Vagina (tissue), 2 donors: ENCODE measurements at regions not wholly inside any gene's neighbourhood (a gene's known extent, or its start where the extent isn't known, plus 50 kb on each side); places are given as distances from the start of the nearest gene placed in this dataset.

ENCODE experiments used
- DNase-seq, 2 donors: peaks; one replicate each; pipeline ENCODE4 v3.0.0-alpha.2; 2017; ENCODE audit errors: extremely low spot score in 2 of 2
- H3K27ac ChIP-seq: fragments of 200-600 bp; sonication (generic); one replicate; pipeline ENCODE4 v1.5.1; 2019
- H3K27me3 ChIP-seq: fragments of 200-600 bp; sonication (generic); one replicate; pipeline ENCODE4 v1.5.1; 2019
- H3K36me3 ChIP-seq, 2 donors: fragments of 200-600 bp; sonication (generic); one replicate each; pipeline ENCODE4 v1.5.1; 2017 to 2019
- H3K4me1 ChIP-seq: fragments of 200-600 bp; sonication (generic); one replicate; pipeline ENCODE4 v1.5.1; 2019
- H3K4me3 ChIP-seq, 2 donors: fragments of 200-600 bp; sonication (generic); 1 replicate in 1 of 2; 2 replicates in 1 of 2; pipeline ENCODE4 v1.5.1; 2016 to 2019
- H3K9me3 ChIP-seq: fragments of 200-600 bp; sonication (generic); one replicate; pipeline ENCODE4 v1.5.1; 2019
- CTCF ChIP-seq, 3 experiments: fragments of 450-650 bp in 2 of 3; fragments of 200-600 bp in 1 of 3; sonication (generic) in 1 of 3; IDR thresholded peaks; one replicate each; pipeline ENCODE4 v1.5.1; 2017 to 2019; ENCODE audit warnings: antibody characterized with exemption in 3 of 3, mild to moderate bottlenecking in 2 of 3, moderate library complexity in 2 of 3
- POLR2A ChIP-seq, 2 donors: fragments of 450-650 bp; IDR thresholded peaks; one replicate each; pipeline ENCODE4 v1.6.1; 2017; ENCODE audit warnings: antibody characterized with exemption in 2 of 2, mild to moderate bottlenecking in 2 of 2, moderate library complexity in 2 of 2
- POLR2AphosphoS5 ChIP-seq, 2 donors: sonication (generic); formaldehyde crosslinking; IDR thresholded peaks; one replicate each; pipeline ENCODE4 v1.9.0; 2017; ENCODE audit warnings: antibody characterized with exemption in 2 of 2, mild to moderate bottlenecking in 2 of 2, low read depth in 1 of 2; ENCODE audit not compliant: insufficient read depth in 1 of 2
- intact Hi-C: fragments of 100-400 bp; cut with DNase I; formaldehyde crosslinking; loops from one replicate; pipeline ENCODE4 v1.15.1; 2023

GRCh38 chr3:15976524-15976923, 178.7 kb upstream of the ANKRD28 start:
- intact Hi-C loops, result no loop called here
- DNase-seq, result no peak
- Histone ChIP-seq H3K9me3 (no peaks in the 10 kb centered on the region), H3K27me3 (no peaks in the 10 kb centered on the region), H3K36me3 (no peaks in the 10 kb centered on the region), H3K4me3 (no peak overlapping the region), H3K27ac (no peak overlapping the region), H3K4me1 (no peaks in the 10 kb centered on the region)
- TF ChIP-seq POLR2AphosphoS5 (IDR thresholded peaks at IDR 0.05; ENCODE audit: insufficient read depth in 1 of 2, low read depth in 1 of 2) (no peak), POLR2A (IDR thresholded peaks at IDR 0.05) (no peak), CTCF (IDR thresholded peaks at IDR 0.05) (no peak)

- no peak for DNase-seq
- TF ChIP-seq POLR2AphosphoS5 (IDR thresholded peaks at IDR 0.05; ENCODE audit: insufficient read depth in 1 of 2, low read depth in 1 of 2) (no peak), POLR2A (IDR thresholded peaks at IDR 0.05) (no peak), CTCF (IDR thresholded peaks at IDR 0.05) (no peak)
- Histone ChIP-seq H3K27me3 (no peaks in the 10 kb centered on the region), H3K9me3 (no peaks in the 10 kb centered on the region), H3K36me3 (no peaks in the 10 kb centered on the region), H3K4me1 (no peaks in the 10 kb centered on the region), H3K27ac (no peak overlapping the region), H3K4me3 (no peak overlapping the region)
- intact Hi-C loops, result no loop called here
Measured at GRCh38 chr3:15977090-15977489, 179.3 kb upstream of the ANKRD28 start.

GRCh38 chr3:15977598-15978232, 179.9 kb upstream of the ANKRD28 start:
- no peaks in the 10 kb centered on the region for H3K36me3 ChIP-seq
- H3K27me3 ChIP-seq, result no peaks in the 10 kb centered on the region
- no peaks in the 10 kb centered on the region for H3K9me3 ChIP-seq
- H3K4me3 ChIP-seq, result no peak overlapping the region
- no peaks in the 10 kb centered on the region for H3K4me1 ChIP-seq
- intact Hi-C loops, result no loop called here
- H3K27ac ChIP-seq, result no peak overlapping the region
- no peak for TF ChIP-seq POLR2A (IDR thresholded peaks at IDR 0.05)
- no peak for TF ChIP-seq POLR2AphosphoS5 (IDR thresholded peaks at IDR 0.05; ENCODE audit: insufficient read depth in 1 of 2, low read depth in 1 of 2)
- TF ChIP-seq CTCF (IDR thresholded peaks at IDR 0.05), result no peak
- no peak for DNase-seq

GRCh38 chr3:15978801-15979200, 181.0 kb upstream of the ANKRD28 start:
- H3K9me3 ChIP-seq, result no peaks in the 10 kb centered on the region
- H3K4me1 ChIP-seq, result peaks cover 10% of the 10 kb centered on the region
- H3K27me3 ChIP-seq, result no peaks in the 10 kb centered on the region
- H3K27ac ChIP-seq, result no peak overlapping the region
- DNase-seq, result no peak
- intact Hi-C loops, result no loop called here
- no peak for TF ChIP-seq POLR2AphosphoS5 (IDR thresholded peaks at IDR 0.05; ENCODE audit: insufficient read depth in 1 of 2, low read depth in 1 of 2)
- TF ChIP-seq POLR2A (IDR thresholded peaks at IDR 0.05), result no peak
- TF ChIP-seq CTCF (IDR thresholded peaks at IDR 0.05), result no peak
- H3K4me3 ChIP-seq, result no peak overlapping the region
- H3K36me3 ChIP-seq, result no peaks in the 10 kb centered on the region

- H3K9me3 ChIP-seq, result no peaks in the 10 kb centered on the region
- no peak for DNase-seq
- peaks cover 10% of the 10 kb centered on the region for H3K4me1 ChIP-seq
- intact Hi-C loops, result no loop called here
- TF ChIP-seq POLR2AphosphoS5 (IDR thresholded peaks at IDR 0.05; ENCODE audit: insufficient read depth in 1 of 2, low read depth in 1 of 2), result no peak
- TF ChIP-seq CTCF (IDR thresholded peaks at IDR 0.05), result no peak
- no peak for TF ChIP-seq POLR2A (IDR thresholded peaks at IDR 0.05)
- no peaks in the 10 kb centered on the region for H3K27me3 ChIP-seq
- no peak overlapping the region for H3K4me3 ChIP-seq
- H3K27ac ChIP-seq, result no peak overlapping the region
- H3K36me3 ChIP-seq, result no peaks in the 10 kb centered on the region
Measured at GRCh38 chr3:15979495-15979894, 181.7 kb upstream of the ANKRD28 start.
